H1 (cell line): ENCODE measurements at regions not wholly inside any gene's neighbourhood (a gene's known extent, or its start where the extent isn't known, plus 50 kb on each side); places are given as distances from the start of the nearest gene placed in this dataset.

ENCODE experiments used
- CHD1 ChIP-seq: IDR thresholded peaks from 2 replicates; pipeline ENCODE4 v1.6.1; 2012; ENCODE audit warnings: low read depth, low read length, improper control_type of control experiment
- HDAC6 ChIP-seq: IDR thresholded peaks from one replicate; pipeline ENCODE4 v1.7.1; 2012; ENCODE audit warnings: low read depth, mild to moderate bottlenecking, inconsistent platforms, low read length, moderate library complexity
- NRF1 ChIP-seq: IDR thresholded peaks from 2 replicates; pipeline ENCODE4 v1.6.1; 2011; ENCODE audit warnings: mild to moderate bottlenecking, low read depth, low read length, improper control_type of control experiment
- RAD21 ChIP-seq, 2 experiments: IDR thresholded peaks in 1 of 2; conservative IDR thresholded peaks in 1 of 2; 2 replicates each; pipeline ENCODE4 v1.6.1; 2011; ENCODE audit warnings: low read depth in 2 of 2, low read length in 2 of 2, improper control_type of control experiment in 1 of 2, inconsistent platforms in 1 of 2, mild to moderate bottlenecking in 1 of 2, moderate library complexity in 1 of 2
- SIRT6 ChIP-seq: IDR thresholded peaks from one replicate; pipeline ENCODE4 v1.7.1; 2012; ENCODE audit warnings: low read length, inconsistent platforms
- SP2 ChIP-seq: IDR thresholded peaks from 2 replicates; pipeline ENCODE4 v1.6.1; 2012; ENCODE audit warnings: mild to moderate bottlenecking, low read length, inconsistent platforms

GRCh38 chr3:168817177-168817576, 721.5 kb upstream of the GOLIM4 start (continued):
- TF ChIP-seq SIRT6 (no peak), NRF1 (no peak), CHD1 (no peak), HDAC6 (no peak), RAD21 (IDR thresholded peaks at IDR 0.05 in 1 of 2, conservative IDR thresholded peaks at IDR 0.05 in 1 of 2; ENCODE audit: low read depth in 2 of 2, low read length in 2 of 2) (no peak), SP2 (no peak)
